Astrocyte (in vitro differentiated cells and primary cell): ENCODE measurements at regions not wholly inside any gene's neighbourhood (a gene's known extent, or its start where the extent isn't known, plus 50 kb on each side); places are given as distances from the start of the nearest gene placed in this dataset.

Experiments used
- DNase-seq: peaks from one replicate; pipeline ENCODE4 v3.0.0-alpha.2; 2010; ENCODE audit warnings: low read depth
- FAIRE-seq: peaks from 2 replicates; lab custom pipeline; 2011; peaks lifted over from hg19 to GRCh38; lab: Jason Lieb, UNC
- H2AFZ ChIP-seq: 2 replicates; pipeline ENCODE4 v1.6.0; 2012; ENCODE audit warnings: low read depth, low read length, inconsistent platforms
- H3K27ac ChIP-seq: 2 replicates; pipeline ENCODE4 v1.5.1; 2011; ENCODE audit warnings: low read depth, low read length, inconsistent platforms
- H3K27me3 ChIP-seq: 2 replicates; pipeline ENCODE4 v1.6.0; 2011; ENCODE audit warnings: low read length, inconsistent platforms; ENCODE audit not compliant: insufficient read depth
- H3K36me3 ChIP-seq: 2 replicates; pipeline ENCODE4 v1.5.1; 2011; ENCODE audit warnings: low read length, inconsistent platforms; ENCODE audit not compliant: insufficient read depth
- H3K4me1 ChIP-seq: 2 replicates; pipeline ENCODE4 v1.5.1; 2011; ENCODE audit warnings: low read length, inconsistent platforms; ENCODE audit not compliant: insufficient read depth
- H3K4me2 ChIP-seq: 2 replicates; pipeline ENCODE4 v1.6.0; 2012; ENCODE audit warnings: low read length, inconsistent platforms
- H3K4me3 ChIP-seq: 2 replicates; pipeline ENCODE4 v1.5.1; 2011; ENCODE audit warnings: low read depth, mild to moderate bottlenecking, low read length, inconsistent platforms; ENCODE audit not compliant: insufficient read depth
- H3K79me2 ChIP-seq: 2 replicates; pipeline ENCODE4 v1.6.0; 2012; ENCODE audit warnings: mild to moderate bottlenecking, low read length, inconsistent platforms; ENCODE audit not compliant: insufficient read depth
- H3K9ac ChIP-seq: 2 replicates; pipeline ENCODE4 v1.6.0; 2012; ENCODE audit warnings: mild to moderate bottlenecking, low read length, inconsistent platforms
- H3K9me3 ChIP-seq: 2 replicates; pipeline ENCODE4 v1.5.1; 2012; ENCODE audit warnings: low read depth, mild to moderate bottlenecking, low read length, inconsistent platforms; ENCODE audit not compliant: insufficient read depth
- H4K20me1 ChIP-seq: 2 replicates; pipeline ENCODE4 v1.6.0; 2012; ENCODE audit warnings: low read length, inconsistent platforms; ENCODE audit not compliant: insufficient read depth
- H3K27ac Mint-ChIP-seq: one replicate; pipeline ENCODE4 v1.8.0; 2021; ENCODE audit warnings: mild to moderate bottlenecking, mixed read lengths; ENCODE audit not compliant: unreplicated experiment
- H3K27me3 Mint-ChIP-seq: one replicate; pipeline ENCODE4 v1.8.0; 2021; ENCODE audit warnings: low read depth, mixed read lengths; ENCODE audit not compliant: unreplicated experiment
- H3K36me3 Mint-ChIP-seq: one replicate; pipeline ENCODE4 v1.8.0; 2021; ENCODE audit warnings: low read depth, mixed read lengths; ENCODE audit not compliant: unreplicated experiment
- H3K4me1 Mint-ChIP-seq: one replicate; pipeline ENCODE4 v1.8.0; 2021; ENCODE audit warnings: low read depth, mixed read lengths; ENCODE audit not compliant: unreplicated experiment
- H3K4me3 Mint-ChIP-seq: one replicate; pipeline ENCODE4 v1.8.0; 2021; ENCODE audit warnings: mild to moderate bottlenecking, moderate library complexity, mixed read lengths; ENCODE audit not compliant: unreplicated experiment
- H3K9me3 Mint-ChIP-seq: one replicate; pipeline ENCODE4 v1.8.0; 2021; ENCODE audit warnings: mild to moderate bottlenecking, mixed read lengths; ENCODE audit not compliant: unreplicated experiment
- EZH2 ChIP-seq: IDR thresholded peaks from 2 replicates; pipeline ENCODE4 v1.6.1; 2012; ENCODE audit warnings: mild to moderate bottlenecking, low read length, inconsistent platforms; ENCODE audit not compliant: insufficient read depth
- TF ChIP-seq, protein P1 (sequence below): IDR thresholded peaks from 2 replicates; pipeline ENCODE4 v1.5.1; 2011; ENCODE audit warnings: low read depth, mild to moderate bottlenecking, inconsistent platforms, low read length, moderate library complexity; ENCODE audit not compliant: insufficient read depth

DNA sequence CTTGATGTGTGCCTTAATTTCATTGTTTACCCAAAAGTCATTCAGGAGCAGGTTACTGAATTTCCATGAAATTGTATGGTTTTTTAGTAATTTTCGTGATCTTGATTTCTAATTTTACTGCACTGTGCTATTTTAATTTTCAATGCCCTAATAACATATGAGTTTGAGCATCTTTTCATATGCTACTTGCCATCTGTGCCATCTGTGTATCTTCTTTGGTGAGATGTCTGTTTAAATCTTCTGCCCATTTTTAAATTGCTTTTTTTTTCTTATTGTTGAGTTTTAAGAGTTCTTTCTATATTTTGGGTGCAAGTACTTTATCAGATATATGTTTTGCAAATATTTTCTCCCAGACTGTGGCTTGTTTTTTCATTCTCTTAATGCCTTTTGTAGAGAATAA, 165.9 kb downstream of the ST6GAL2 start:
- H3K27me3 ChIP-seq = no peaks in the 10 kb centered on the region
- H3K79me2 ChIP-seq = no peaks in the 10 kb centered on the region
- H3K27ac ChIP-seq = no peak overlapping the region
- H3K36me3 ChIP-seq = no peaks in the 10 kb centered on the region
- peaks cover 5% of the 10 kb centered on the region for H3K9me3 Mint-ChIP-seq
- no peak for DNase-seq
- H4K20me1 ChIP-seq = no peaks in the 10 kb centered on the region
- no peaks in the 10 kb centered on the region for H3K36me3 Mint-ChIP-seq
- no peak overlapping the region for H2AFZ ChIP-seq
- no peaks in the 10 kb centered on the region for H3K4me1 Mint-ChIP-seq
- no peaks in the 10 kb centered on the region for H3K9me3 ChIP-seq
- no peak overlapping the region for H3K4me3 Mint-ChIP-seq
- no peak overlapping the region for H3K9ac ChIP-seq
- H3K4me3 ChIP-seq = no peak overlapping the region
- H3K27me3 Mint-ChIP-seq = no peaks in the 10 kb centered on the region
- no peaks in the 10 kb centered on the region for H3K4me1 ChIP-seq
- no peak overlapping the region for H3K27ac Mint-ChIP-seq
- no peak overlapping the region for H3K4me2 ChIP-seq
- FAIRE-seq = no peak
- TF ChIP-seq, protein P1, sequence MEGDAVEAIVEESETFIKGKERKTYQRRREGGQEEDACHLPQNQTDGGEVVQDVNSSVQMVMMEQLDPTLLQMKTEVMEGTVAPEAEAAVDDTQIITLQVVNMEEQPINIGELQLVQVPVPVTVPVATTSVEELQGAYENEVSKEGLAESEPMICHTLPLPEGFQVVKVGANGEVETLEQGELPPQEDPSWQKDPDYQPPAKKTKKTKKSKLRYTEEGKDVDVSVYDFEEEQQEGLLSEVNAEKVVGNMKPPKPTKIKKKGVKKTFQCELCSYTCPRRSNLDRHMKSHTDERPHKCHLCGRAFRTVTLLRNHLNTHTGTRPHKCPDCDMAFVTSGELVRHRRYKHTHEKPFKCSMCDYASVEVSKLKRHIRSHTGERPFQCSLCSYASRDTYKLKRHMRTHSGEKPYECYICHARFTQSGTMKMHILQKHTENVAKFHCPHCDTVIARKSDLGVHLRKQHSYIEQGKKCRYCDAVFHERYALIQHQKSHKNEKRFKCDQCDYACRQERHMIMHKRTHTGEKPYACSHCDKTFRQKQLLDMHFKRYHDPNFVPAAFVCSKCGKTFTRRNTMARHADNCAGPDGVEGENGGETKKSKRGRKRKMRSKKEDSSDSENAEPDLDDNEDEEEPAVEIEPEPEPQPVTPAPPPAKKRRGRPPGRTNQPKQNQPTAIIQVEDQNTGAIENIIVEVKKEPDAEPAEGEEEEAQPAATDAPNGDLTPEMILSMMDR = no peak
- no peak for TF ChIP-seq EZH2

DNA sequence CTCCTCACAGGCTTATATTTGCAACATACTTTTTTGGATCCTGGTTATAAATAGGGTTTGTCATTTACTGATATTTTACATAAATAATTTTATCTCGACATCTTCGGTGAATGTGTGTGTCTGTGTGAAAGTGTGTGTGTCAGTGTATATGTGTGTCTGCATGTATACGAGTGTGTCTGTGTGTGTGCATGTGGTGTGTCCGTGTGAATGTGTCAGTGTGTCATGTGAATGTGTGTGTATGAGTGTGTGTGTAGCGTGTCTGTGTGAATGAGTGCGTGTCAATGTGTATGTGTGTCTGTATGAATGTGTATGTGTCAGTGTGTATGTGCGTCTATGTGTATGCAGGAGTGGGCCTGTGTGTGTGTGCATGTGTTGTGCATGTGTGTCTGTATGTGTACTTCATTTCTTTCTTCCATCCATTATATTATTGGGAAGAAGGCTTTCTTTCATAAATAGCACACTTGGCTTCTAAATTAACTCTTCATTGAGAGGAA, 161.6 kb downstream of the ST6GAL2 start:
- Histone ChIP-seq H3K27ac (no peak overlapping the region), H3K9me3 (no peaks in the 10 kb centered on the region), H3K4me3 (no peak overlapping the region), H3K4me1 (no peaks in the 10 kb centered on the region), H3K9ac (no peak overlapping the region), H4K20me1 (no peaks in the 10 kb centered on the region), H3K4me2 (no peak overlapping the region), H3K27me3 (no peaks in the 10 kb centered on the region), H3K79me2 (no peaks in the 10 kb centered on the region), H2AFZ (no peak overlapping the region), H3K36me3 (no peaks in the 10 kb centered on the region)
- H3K4me1 Mint-ChIP-seq = no peaks in the 10 kb centered on the region
- H3K4me3 Mint-ChIP-seq = no peak overlapping the region
- H3K27ac Mint-ChIP-seq = no peak overlapping the region
- H3K27me3 Mint-ChIP-seq = peaks cover 2% of the 10 kb centered on the region
- DNase-seq (no peak), FAIRE-seq (no peak)
- H3K9me3 Mint-ChIP-seq = no peaks in the 10 kb centered on the region
- TF ChIP-seq, protein P1 = no peak
- no peak for TF ChIP-seq EZH2
- H3K36me3 Mint-ChIP-seq = no peaks in the 10 kb centered on the region

GRCh38 chr2:106734165-106734564, 151.8 kb downstream of the ST6GAL2 start:
- FAIRE-seq (no peak), DNase-seq (no peak)
- Mint-ChIP-seq H3K9me3 (peaks cover 3% of the 10 kb centered on the region), H3K4me1 (no peaks in the 10 kb centered on the region), H3K27me3 (peaks cover 15% of the 10 kb centered on the region), H3K27ac (no peak overlapping the region), H3K4me3 (no peak overlapping the region), H3K36me3 (no peaks in the 10 kb centered on the region)
- no peaks in the 10 kb centered on the region for H3K79me2 ChIP-seq
- no peaks in the 10 kb centered on the region for H4K20me1 ChIP-seq
- H3K9me3 ChIP-seq = no peaks in the 10 kb centered on the region
- no peak overlapping the region for H3K9ac ChIP-seq
- no peak overlapping the region for H3K4me3 ChIP-seq
- H3K27ac ChIP-seq = no peak overlapping the region
- TF ChIP-seq EZH2 = no peak
- TF ChIP-seq, protein P1 = no peak
- H3K4me1 ChIP-seq = no peaks in the 10 kb centered on the region
- H3K4me2 ChIP-seq = no peak overlapping the region
- no peak overlapping the region for H2AFZ ChIP-seq
- H3K27me3 ChIP-seq = no peaks in the 10 kb centered on the region
- H3K36me3 ChIP-seq = no peaks in the 10 kb centered on the region
